ENCODE measurements at regions not wholly inside any gene's neighbourhood (a gene's known extent, or its start where the extent isn't known, plus 50 kb on each side); places are given as distances from the start of the nearest gene placed in this dataset.

DNA sequence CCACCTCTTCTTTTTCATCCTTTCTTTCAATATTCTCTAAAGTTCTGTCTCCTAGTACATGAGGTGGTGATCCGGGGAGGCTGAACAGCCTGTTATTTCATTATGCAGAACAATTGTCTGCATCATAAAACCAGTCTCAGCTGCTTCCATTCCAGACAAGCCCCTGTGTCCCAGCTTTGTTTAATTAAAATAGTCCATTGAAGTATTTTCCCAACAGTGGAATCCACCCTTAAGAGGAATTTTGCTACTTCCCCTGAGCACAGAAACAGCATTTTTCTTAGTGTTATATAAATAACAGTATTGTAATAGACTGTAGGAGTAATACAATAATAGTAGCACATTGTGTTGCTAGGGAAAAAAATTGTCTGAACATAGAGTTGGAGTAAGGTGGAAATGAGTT is 395.4 kb upstream of the TCF4 start:
- no peak for TF ChIP-seq CTCF (IDR thresholded peaks at IDR 0.05)
- no peak for TF ChIP-seq EP300 (IDR thresholded peaks at IDR 0.05)
- TF ChIP-seq POLR2A (IDR thresholded peaks at IDR 0.05), result no peak

Data from ovary (tissue), 3 donors.